ENCODE measurements at regions not wholly inside any gene's neighbourhood (a gene's known extent, or its start where the extent isn't known, plus 50 kb on each side); places are given as distances from the start of the nearest gene placed in this dataset.
A peak's percentile ranks its signal among the peaks of the same experiment; 100 is the strongest.

- TF ChIP-seq CREB1 (IDR thresholded peaks at IDR 0.05) (no peak), TAF7 (optimal IDR thresholded peaks at IDR 0.05; ENCODE audit: borderline replicate concordance, low read depth, low read length) (no peak), SIX5 (IDR thresholded peaks at IDR 0.05; ENCODE audit: low read depth, low read length) (no peak), MAFK (IDR thresholded peaks at IDR 0.05; ENCODE audit: low read depth, low read length) (no peak), TEAD4 (IDR thresholded peaks at IDR 0.05; ENCODE audit: low read depth, low read length) (peak; percentile 64; the same call in 1 of the 2 replicates), YY1 (IDR thresholded peaks at IDR 0.05; ENCODE audit: low read depth, low read length) (peak; percentile 57; the same call in 1 of the 2 replicates)
- TF ChIP-seq, protein P1, sequence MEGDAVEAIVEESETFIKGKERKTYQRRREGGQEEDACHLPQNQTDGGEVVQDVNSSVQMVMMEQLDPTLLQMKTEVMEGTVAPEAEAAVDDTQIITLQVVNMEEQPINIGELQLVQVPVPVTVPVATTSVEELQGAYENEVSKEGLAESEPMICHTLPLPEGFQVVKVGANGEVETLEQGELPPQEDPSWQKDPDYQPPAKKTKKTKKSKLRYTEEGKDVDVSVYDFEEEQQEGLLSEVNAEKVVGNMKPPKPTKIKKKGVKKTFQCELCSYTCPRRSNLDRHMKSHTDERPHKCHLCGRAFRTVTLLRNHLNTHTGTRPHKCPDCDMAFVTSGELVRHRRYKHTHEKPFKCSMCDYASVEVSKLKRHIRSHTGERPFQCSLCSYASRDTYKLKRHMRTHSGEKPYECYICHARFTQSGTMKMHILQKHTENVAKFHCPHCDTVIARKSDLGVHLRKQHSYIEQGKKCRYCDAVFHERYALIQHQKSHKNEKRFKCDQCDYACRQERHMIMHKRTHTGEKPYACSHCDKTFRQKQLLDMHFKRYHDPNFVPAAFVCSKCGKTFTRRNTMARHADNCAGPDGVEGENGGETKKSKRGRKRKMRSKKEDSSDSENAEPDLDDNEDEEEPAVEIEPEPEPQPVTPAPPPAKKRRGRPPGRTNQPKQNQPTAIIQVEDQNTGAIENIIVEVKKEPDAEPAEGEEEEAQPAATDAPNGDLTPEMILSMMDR (IDR thresholded peaks at IDR 0.05; ENCODE audit: control extremely low read depth in 1 of 3, insufficient read depth in 1 of 3, low read depth in 1 of 3, low read length in 3 of 3), result peak; percentile 81 to 94 (median 87)
- TF ChIP-seq, protein P2, sequence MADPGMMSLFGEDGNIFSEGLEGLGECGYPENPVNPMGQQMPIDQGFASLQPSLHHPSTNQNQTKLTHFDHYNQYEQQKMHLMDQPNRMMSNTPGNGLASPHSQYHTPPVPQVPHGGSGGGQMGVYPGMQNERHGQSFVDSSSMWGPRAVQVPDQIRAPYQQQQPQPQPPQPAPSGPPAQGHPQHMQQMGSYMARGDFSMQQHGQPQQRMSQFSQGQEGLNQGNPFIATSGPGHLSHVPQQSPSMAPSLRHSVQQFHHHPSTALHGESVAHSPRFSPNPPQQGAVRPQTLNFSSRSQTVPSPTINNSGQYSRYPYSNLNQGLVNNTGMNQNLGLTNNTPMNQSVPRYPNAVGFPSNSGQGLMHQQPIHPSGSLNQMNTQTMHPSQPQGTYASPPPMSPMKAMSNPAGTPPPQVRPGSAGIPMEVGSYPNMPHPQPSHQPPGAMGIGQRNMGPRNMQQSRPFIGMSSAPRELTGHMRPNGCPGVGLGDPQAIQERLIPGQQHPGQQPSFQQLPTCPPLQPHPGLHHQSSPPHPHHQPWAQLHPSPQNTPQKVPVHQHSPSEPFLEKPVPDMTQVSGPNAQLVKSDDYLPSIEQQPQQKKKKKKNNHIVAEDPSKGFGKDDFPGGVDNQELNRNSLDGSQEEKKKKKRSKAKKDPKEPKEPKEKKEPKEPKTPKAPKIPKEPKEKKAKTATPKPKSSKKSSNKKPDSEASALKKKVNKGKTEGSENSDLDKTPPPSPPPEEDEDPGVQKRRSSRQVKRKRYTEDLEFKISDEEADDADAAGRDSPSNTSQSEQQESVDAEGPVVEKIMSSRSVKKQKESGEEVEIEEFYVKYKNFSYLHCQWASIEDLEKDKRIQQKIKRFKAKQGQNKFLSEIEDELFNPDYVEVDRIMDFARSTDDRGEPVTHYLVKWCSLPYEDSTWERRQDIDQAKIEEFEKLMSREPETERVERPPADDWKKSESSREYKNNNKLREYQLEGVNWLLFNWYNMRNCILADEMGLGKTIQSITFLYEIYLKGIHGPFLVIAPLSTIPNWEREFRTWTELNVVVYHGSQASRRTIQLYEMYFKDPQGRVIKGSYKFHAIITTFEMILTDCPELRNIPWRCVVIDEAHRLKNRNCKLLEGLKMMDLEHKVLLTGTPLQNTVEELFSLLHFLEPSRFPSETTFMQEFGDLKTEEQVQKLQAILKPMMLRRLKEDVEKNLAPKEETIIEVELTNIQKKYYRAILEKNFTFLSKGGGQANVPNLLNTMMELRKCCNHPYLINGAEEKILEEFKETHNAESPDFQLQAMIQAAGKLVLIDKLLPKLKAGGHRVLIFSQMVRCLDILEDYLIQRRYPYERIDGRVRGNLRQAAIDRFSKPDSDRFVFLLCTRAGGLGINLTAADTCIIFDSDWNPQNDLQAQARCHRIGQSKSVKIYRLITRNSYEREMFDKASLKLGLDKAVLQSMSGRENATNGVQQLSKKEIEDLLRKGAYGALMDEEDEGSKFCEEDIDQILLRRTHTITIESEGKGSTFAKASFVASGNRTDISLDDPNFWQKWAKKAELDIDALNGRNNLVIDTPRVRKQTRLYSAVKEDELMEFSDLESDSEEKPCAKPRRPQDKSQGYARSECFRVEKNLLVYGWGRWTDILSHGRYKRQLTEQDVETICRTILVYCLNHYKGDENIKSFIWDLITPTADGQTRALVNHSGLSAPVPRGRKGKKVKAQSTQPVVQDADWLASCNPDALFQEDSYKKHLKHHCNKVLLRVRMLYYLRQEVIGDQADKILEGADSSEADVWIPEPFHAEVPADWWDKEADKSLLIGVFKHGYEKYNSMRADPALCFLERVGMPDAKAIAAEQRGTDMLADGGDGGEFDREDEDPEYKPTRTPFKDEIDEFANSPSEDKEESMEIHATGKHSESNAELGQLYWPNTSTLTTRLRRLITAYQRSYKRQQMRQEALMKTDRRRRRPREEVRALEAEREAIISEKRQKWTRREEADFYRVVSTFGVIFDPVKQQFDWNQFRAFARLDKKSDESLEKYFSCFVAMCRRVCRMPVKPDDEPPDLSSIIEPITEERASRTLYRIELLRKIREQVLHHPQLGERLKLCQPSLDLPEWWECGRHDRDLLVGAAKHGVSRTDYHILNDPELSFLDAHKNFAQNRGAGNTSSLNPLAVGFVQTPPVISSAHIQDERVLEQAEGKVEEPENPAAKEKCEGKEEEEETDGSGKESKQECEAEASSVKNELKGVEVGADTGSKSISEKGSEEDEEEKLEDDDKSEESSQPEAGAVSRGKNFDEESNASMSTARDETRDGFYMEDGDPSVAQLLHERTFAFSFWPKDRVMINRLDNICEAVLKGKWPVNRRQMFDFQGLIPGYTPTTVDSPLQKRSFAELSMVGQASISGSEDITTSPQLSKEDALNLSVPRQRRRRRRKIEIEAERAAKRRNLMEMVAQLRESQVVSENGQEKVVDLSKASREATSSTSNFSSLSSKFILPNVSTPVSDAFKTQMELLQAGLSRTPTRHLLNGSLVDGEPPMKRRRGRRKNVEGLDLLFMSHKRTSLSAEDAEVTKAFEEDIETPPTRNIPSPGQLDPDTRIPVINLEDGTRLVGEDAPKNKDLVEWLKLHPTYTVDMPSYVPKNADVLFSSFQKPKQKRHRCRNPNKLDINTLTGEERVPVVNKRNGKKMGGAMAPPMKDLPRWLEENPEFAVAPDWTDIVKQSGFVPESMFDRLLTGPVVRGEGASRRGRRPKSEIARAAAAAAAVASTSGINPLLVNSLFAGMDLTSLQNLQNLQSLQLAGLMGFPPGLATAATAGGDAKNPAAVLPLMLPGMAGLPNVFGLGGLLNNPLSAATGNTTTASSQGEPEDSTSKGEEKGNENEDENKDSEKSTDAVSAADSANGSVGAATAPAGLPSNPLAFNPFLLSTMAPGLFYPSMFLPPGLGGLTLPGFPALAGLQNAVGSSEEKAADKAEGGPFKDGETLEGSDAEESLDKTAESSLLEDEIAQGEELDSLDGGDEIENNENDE (IDR thresholded peaks at IDR 0.05; ENCODE audit: insufficient replicate concordance, low read length), result no peak
Observed at GRCh38 chr17:15171167-15172047, 93.7 kb downstream of the PMP22 start (continued).

All from H1 (cell line).